Ecto neural progenitor cell (in vitro differentiated cells): ENCODE measurements at regions not wholly inside any gene's neighbourhood (a gene's known extent, or its start where the extent isn't known, plus 50 kb on each side); places are given as distances from the start of the nearest gene placed in this dataset.
"Not testable (repeated sequence)": the region's sequence is repeated elsewhere in the genome, so short reads cannot be mapped to it uniquely, and the experiment has no call there.

ENCODE experiments used
- DNase-seq: peaks from one replicate; pipeline ENCODE4 v3.0.0-alpha.2; 2018; ENCODE audit warnings: low spot score

DNA sequence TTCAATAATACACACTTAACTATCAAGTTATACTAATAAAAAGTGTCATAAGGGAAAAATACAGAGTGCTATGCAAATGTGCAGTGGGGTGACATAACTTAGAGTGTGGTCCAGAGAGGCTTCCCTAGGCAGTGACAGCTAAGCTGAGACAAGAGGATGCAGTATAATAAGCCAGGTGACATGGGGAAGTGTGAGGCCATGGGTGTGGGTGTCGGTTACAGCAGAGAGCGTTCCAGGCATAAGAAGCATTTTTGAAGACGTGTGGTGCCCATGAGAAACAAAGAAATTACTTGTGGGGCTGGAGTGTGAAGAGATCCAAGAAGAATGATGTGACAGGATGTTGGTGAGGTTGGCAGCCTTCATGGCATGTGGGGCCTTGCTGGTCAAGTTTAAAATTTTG, 78.1 kb upstream of the PICALM start:
- DNase-seq, result no peak

- DNase-seq, result no peak
Measured at GRCh38 chr11:86145439-86146156, 76.7 kb upstream of the PICALM start.

- DNase-seq, result no peak
Measured at GRCh38 chr11:86144846-86145245, 76.0 kb upstream of the PICALM start.

DNA sequence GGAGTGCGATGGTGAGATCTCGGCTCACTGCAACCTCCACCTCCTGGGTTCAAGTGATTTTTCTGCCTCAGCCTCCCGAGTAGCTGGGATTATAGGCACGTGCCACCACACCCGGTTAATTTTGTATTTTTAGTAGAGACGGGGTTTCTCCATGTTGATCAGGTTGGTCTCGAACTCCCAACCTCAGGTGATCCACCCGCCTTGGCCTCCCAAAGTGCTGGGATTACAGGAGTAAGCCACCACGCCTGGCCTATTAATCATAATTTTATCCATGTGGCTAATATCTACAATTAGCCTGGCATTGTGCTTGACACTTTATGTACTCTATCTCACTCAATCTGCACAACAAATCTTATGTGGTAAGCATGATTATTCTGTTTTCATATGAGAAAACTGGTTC, 75.2 kb upstream of the PICALM start:
- DNase-seq, result not testable (repeated sequence)

DNA sequence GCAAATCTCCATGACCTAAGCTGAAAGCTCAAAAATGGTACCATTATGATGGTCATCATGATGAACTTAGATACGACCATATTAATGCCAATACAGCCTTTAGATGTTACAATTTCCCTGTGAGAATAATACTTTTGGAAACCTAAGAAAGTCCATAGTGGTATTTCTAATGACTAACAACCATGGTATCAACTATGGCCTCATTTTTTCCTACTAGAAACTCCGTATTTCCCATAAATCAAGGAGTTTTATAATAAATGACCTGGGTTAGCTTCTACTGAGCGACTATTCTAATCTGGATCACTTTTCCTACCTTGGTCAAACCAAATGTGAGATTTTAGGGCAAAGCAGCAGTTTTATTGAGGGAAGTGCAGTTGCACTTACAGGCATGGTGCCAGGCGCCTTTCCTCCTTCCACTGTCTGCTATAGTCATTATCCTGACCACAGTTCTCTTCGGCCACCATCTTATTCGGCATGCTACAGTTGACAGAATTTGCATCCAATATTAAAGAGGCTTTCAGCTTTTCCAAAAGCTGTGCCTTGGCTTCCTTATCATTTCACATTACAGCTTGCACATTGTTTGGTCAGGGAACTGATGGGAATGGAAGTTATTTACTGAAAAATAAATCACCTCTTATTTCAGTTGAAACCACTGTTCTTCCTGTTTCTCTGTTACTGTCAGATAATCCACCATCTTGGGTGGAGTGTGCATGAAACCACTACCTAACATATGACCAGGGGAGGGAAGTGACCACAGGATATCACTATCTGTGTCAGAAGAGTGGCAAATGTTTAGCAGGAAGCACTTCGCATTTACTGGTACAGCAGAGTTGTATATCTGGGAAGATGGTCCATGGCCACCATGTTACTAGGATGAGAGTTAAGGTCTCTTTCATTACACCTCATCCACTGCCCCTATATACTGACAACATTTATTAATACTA, 74.5 kb upstream of the PICALM start:
- DNase-seq, result no peak

DNA sequence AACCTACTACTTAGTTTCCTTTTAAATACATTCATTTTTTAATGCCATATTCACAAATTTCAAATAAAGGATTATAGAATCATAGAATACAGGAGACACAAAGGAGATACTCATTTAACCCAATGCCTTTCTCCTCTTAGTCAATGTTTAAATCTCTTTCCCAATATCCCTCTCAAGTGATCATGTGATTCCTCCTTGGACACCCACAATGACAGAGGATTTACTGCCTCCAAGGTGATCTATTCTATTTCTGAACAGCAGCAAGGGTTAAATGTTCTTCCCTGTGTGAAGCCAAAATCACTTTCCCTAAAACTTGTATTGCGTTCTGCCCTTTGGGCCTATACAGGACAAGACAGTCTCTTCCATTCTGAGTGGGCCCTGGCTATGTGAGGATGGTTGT, 73.3 kb upstream of the PICALM start:
- DNase-seq, result no peak

DNA sequence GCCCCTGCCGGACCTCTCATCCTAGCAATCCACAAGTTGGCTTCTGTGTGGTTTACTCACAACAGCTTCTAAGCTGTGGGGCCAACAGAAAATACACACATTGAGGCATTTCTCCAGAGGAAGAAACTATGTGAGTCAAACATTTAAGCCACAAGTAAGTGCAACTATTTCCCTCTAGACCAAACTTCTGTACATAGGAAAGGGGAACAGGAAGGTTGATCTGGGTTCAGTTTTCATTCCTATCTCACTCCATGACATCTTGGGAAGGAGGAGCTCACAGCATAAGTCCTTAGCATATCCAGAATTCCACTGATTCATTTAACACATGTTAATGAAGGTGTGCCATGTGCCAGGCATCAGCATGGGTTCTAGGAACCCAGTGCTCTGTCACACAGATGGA, 72.8 kb upstream of the PICALM start:
- DNase-seq, result no peak

DNA sequence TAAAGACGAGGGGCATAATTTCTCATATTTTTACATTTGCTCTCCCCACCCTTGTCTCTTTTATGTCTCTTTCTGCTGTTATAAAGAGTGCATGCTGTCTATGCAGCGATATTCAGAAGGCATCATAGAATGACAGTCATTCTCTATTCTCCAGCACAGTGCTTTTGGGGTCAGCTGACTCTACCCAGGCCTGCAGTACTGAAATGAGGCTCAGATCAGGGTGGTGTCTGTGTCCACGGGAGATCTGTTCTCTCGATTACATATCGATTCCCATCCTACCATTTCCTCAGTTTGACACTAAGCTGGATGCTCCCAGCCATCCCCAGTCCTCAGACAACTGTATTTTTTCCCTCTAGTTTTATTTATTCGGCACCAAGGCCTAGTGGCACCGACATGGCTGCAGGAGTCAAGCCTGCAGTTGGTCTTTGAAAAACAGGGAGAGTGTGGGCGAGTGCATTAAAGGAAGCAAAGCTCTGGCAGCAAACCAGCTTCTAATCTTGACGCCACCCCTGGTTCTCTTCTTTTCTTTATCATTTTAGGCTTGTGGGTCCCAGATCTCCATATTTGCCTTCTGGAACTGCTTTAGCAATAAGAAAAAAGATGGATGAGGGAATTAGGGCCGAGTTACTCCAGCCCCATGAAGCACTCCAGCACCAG, 71.6 kb upstream of the PICALM start:
- DNase-seq, result no peak

DNA sequence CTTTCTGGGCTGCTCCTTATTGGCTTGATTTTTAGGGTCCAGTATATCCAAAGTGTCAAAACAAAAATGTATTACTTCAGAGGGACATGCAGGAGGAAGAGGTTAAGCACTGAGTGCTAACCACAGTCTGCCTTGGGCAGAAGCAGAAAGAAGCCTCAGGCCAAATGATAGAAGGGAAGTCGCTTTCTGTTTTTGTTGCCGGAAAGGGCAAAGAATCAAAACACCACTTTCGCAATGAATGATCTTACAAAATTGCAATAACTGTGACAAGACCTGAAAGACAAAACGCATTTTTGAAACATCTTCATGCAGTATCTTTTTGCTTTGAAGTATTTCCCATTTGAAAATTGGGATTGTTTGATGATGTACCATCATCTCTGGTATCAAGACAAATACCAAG, 70.1 kb upstream of the PICALM start:
- no peak for DNase-seq

DNA sequence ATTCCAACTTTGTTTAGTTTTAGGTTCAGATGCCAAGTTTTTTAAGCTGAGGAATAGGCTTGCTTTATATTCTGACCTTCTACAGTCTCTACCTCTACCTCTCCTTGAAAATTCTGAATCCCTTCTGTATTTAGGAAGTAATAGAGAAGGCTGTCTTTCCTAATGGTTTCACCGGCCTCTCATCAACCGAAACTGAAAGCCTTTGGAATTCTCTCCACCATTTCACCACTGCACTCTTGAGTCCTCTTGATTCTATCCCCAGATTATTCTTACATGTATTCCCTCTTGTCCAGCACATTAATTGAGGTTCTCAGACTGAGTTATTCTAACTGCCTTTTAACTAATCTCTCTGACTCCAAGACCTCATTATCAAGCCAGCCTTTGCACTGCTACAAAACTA, 67.7 kb upstream of the PICALM start:
- DNase-seq, result no peak

DNA sequence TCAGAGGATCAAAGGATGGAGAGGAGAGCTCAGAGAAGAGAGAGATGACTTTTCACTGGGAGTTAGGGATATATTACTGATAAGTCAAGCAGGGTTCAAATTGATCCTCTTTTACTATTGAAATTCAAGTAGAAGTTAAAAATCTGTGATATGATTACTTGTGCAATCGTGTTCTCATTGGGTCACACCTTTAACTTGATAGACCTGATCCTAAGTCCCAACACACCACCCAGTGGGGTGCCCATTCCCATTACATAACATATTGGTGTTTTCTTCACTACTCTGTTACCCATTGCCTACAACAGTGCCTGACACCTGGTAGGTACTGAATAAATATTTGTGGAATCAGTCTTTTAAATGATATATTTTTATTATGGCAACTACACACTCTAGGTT, 66.4 kb upstream of the PICALM start:
- DNase-seq, result no peak

DNA sequence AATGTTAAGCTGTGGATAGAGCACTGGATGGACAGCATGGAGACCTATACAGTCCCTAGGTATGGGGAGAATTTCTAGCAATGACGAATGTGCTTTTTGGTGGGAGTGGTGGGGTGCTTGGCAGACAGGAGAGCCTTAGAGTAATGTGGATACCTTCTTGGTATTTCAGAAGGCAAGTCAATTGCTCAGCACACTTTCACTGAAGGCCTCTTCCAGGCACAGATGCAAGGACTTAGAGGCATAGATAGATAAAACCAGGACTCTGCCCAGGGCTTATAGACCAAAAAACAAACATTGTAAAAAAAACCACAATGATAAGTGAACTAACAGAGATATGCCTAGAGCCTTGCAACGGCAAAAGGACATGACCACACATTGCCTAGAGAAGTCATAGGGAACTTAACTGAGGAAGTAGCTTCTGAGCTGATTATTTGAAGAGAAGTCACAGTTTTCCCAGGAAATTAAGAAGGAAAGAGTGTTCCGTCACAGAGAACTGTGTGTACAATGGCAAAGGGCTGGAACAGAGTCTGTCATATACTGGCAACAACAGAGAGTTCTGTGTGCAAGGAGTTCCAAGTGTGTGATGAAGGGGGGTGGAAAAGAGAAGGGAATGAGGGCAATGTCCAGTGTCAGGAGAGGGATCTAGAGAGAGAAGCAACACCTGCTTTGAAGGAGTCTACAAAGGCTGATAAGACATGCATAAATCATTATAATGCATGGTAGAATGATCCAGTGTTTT, 65.9 kb upstream of the PICALM start:
- no peak for DNase-seq

GRCh38 chr11:86132667-86133249, 63.9 kb upstream of the PICALM start:
- DNase-seq, result no peak

DNA sequence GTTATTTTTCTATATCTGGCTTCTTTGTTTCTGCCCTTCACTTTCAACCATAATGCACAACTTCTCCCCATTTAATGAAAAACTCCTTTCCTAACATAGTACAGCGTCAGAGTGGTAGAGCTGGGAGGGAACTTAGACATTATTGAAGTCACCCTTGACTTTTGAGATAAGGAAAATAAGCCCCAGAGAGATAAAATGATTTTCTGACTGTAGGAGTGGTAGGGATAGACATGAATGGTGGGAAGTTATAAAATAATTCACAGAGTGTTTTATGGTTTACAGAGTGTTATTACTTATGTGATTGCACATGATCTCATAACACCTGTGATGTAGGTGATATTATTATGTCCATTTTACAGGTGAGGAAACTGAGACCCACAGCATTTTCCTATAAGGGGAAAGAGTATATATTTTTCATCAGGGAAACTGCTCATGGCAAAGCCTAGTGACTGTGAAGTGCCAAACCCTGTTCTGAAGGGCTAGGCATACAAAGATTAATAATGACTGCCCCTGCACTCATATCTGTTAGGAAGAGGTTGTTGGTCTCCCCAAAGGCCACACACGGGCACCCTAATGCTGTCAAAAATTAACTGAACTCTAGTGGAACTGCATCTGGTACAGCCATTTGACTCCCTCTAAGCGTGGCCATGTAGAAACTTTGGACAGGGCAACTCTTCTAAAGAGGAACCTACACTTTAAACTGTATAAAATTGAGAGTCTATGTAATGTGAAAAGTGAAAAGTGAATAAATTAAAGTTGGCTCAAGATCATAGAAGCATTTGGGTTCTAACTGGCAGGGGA, 61.1 kb upstream of the PICALM start:
- no peak for DNase-seq

- DNase-seq, result no peak
Measured at GRCh38 chr11:86128914-86129313, 60.0 kb upstream of the PICALM start.

DNA sequence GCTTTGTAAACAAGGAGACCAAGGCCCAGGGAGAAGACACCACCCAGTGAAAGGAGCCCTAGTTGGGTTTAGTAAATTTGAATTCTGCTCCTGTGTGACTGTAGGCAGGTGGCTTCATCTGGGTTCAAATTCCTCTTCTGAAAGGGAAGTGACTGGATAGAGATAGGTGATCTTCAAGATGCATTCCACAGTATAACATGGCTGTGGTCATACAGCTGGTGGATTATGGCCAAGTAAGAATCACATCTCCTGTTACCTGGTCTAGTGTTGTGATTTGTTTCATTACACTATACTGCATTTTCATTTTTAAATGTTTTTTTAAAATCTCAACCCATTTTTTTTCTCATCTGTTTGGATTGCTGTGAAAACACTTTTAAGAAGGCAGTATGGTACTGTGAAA, 58.0 kb upstream of the PICALM start:
- DNase-seq, result no peak

GRCh38 chr11:86124251-86125233, 55.7 kb upstream of the PICALM start:
- no peak for DNase-seq

DNA sequence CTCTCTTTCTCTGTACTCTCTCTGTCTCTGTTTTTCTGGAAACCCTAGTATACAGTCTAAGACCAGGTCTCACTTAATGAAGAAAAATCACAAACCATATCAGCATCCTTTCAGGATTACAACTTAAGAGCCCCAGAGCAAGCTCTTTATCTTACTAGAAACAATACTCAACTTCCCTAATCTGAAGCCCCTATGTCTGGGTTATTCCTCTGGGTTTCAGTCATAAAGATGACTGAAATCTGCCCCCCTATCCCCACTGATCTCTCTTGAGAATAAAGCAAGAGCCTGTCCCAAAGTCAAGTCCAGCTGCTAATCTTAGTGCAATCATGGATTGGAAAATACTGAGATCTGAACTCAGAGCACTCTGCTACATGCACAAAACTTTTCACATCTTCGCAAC, 53.9 kb upstream of the PICALM start:
- DNase-seq, result no peak

- DNase-seq, result no peak
Measured at GRCh38 chr11:86120807-86121206, 51.9 kb upstream of the PICALM start.

- no peak for DNase-seq
Measured at GRCh38 chr11:86119906-86120305, 51.0 kb upstream of the PICALM start.
